SHP77 (cell line): ENCODE measurements at regions not wholly inside any gene's neighbourhood (a gene's known extent, or its start where the extent isn't known, plus 50 kb on each side); places are given as distances from the start of the nearest gene placed in this dataset.

Experiments
- DNase-seq, 2 experiments: peaks; one replicate each; lab custom pipeline; 2025; lab: John Stamatoyannopoulos, UW

DNA sequence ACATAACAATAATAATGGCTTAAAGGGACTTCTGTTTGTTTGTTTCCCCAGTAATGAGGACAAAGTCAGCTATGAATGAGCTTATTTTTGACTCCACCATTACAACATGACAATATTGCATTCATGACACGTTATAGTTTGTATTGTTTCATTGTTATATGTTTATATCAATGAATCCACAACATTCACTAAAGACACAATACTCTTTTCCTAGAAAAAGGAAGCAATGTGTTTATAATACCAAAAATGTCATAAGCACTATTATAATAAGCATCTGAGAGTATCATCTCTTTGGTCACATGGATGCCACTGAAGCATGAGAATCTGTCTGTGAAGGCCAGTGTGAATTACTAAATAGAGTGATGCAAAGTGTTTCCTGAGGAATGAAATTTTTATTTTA, 1026.9 kb upstream of the C9orf72 start:
- no peak for DNase-seq

DNA sequence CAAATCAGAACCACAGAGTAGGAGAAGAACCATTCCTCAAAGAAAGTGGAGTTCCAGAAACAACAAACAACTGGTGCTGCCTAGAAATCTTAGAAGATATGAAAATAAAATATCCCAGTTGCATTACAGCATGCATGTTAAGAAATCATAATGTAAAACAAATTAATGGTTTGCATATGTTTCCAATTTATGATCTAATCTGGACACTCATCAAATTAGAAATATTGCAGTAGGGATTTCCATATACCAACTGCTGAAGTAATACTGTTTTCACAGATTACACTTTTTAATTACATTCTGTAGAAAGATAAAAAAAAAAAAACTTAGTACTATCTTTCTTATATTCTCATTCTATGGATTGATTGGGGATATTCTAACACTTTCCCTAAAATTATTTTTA, 1034.6 kb upstream of the C9orf72 start:
- DNase-seq: no peak

DNA sequence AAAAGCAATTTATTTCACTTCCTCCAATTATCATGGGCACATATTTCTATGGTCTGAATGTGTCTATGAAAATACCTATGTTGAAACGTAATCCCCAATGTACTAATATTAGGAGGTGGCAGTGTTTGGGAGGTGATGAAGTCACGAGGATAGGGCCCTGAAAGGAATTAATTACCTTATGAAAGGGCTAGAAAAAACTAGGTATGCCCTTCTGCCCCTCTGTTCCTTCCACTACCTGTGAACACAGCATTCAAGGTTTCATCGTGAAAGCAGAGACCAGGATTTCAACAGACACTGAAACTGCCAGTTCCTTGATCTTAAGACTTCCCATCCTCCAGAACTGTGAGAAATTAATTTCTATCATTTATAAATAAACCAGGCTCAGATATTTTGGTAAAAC, 1037.1 kb upstream of the C9orf72 start:
- no peak for DNase-seq

DNA sequence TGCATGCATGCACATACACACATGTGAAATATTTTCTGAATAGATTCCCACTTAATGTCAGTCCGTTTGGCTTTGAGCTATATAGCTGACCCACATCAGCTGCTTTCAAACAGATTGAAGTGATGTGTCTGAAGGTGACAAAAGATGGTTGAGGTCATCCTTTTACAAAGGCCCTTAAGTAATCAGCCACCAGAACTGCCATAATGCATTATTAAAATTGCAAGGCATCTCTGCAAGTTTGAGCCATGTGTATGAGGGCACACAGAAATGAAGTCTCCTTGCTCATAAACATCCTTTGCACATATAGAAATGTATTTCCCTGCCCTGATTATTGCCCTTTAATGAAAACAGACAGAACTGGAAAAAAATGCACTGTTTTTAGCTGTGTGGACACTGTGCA, 1043.0 kb upstream of the C9orf72 start:
- no peak for DNase-seq

DNA sequence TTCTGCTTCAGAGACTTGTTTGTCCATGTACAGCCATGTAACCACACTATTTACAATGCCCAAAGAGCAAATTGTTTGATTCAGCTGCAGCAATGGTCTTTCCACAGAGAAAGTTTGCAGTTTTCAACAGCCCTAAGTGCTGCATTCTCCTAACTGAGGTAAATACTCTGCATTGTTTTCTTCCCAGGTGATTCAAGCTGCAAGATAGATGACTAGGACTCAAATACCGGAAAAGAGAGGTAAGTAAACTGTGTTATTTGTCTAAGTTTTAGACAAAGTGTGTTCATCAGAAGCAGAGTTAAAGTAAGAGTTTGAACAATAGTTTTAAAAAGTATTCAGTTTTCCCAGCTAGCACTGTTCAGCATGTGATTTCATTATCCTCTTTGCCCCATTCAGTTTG, 1046.7 kb upstream of the C9orf72 start:
- no peak for DNase-seq

DNA sequence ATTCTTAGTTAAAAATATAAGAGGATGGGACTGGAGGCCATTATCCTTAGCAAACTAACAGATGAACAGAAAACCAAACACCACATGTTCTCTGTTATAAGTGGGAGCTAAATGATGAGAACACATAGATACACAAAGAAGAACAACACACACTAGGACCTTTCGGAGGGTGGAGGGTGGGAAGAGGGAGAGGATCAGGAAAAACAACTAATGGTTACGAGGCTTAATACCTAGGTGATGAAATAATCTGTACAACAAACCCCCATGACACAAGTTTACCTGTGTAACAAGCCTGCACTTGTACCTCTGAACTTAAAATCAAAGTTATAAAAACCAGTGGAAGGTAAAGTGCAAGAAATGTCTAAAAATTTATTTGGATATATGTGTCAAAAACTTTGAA, 1047.4 kb upstream of the C9orf72 start:
- DNase-seq: no peak

DNA sequence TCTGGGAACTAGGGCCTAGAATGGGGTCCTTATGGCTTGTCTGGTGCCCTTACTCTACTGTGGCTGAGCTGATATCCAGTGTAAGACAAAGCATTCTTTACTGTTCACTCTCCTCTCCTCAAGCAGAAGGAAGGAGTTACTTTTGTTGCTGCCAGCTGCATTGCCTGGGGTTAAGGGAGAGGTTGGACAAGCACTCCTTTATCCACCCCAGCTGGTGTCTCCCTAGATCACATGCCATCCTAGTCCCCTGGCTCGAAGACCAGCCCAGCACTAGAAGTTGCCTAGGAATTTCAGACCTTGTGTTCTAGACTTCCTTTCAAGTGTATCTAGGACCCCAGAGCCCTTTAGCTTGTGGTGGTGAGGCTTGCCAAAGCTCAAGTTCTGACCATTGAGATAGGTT, 1051.5 kb upstream of the C9orf72 start:
- DNase-seq: no peak

DNA sequence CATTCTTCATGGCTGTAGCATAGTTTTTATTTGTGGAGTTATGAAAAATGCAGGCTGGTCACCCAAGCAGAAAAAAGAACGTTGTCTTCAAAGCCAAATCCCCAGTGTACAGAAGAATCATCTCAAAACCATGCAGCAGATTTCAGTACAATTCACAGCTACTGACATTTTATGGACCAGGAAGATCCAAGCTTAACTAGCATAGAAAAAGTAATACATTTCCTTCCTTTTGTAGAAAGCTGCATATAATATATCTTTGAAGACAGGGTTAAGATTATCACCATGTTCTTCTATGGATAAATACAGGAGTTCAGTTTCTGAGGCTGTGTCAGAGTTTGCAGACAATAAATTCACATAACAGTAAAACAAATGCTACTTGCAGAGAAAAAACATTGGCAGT, 1054.8 kb upstream of the C9orf72 start:
- DNase-seq: no peak

DNA sequence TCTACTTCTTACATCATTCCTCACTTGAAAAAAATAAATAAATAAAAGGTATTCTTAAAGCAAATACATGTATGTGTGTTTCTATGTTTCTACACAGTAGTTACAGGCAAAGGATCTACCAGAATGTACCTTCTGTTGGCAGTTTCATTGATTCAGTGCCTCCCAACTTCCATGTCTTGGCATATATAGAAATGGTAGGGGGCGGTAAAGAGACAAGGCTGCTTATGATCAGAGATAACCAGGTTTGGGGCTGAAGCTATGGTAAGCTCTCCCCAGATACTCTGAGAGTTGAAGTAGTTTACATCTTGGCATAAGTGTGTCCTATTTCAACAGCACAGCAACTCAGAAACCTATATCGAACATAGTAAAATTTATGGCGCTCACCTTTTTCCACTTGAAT, 1075.4 kb upstream of the C9orf72 start:
- peak in 1 of 2 experiments; percentile 14 for DNase-seq

DNA sequence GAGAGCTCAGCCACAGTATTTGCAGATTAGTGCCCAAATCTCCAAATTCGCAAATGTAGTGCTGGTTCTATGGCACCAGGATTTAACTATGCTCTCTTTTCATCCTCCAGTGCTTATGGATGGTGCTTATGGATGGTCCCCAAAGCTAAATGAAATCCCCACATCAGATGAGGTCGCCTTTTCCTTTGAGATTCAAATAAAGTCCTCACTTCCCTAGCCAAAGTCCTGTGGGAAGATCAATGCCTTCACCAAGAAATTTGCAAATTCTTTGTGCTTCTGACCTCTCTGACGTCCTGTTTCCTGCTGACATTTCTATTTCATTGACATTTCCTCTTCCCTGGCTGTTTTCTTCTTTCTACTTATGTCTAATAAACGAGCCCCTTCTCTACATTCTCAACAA, 1077.0 kb upstream of the C9orf72 start:
- no peak for DNase-seq

DNA sequence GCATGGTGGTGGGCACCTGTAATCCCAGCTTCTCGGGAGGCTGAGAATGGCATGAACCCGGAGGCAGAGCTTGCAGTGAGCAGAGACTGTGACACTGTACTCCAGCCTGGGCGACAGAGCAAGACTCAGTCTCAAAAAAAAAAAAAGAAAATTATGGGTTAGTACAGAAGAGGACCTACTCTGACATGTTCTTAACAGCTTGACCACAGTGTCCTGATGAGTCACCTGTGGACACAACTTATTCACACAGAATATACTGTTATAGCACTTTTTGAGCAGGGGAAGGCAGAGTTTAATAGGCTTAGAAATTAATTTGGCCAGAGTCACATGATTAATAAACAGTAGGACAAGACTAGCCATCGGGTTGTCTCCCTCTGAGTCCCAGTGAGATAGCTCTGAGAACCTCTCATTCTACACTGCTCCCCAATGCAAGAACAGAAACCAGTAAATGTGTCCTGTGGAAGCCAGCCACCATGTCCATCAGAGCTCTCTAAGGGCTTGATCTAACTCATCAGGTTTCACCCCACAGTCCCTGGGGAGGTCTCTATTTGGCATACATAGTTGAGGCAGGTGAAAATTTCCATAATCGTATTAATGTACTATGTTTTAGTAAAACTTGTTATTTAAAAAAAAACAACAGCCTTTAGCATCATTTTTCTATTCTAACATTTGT, 1077.9 kb upstream of the C9orf72 start:
- no peak for DNase-seq

DNA sequence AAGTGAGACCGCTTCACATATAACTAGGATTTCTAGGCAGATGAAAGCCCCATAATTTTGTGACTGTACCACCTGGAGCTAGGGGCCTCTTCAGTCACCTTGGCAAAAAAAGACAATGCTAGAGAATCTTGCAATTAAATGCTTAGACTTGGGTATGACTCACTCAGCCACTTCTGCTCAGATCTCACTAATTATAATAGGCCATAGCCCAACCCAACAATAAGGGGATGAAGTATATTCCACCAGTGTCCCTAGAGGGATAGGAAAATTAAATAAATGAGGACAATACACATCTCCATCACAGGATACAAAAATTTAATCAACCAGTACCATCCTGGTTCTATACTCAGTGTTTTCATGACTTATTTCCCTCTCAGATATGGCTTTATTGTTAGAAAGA, 1079.9 kb upstream of the C9orf72 start:
- DNase-seq: no peak

DNA sequence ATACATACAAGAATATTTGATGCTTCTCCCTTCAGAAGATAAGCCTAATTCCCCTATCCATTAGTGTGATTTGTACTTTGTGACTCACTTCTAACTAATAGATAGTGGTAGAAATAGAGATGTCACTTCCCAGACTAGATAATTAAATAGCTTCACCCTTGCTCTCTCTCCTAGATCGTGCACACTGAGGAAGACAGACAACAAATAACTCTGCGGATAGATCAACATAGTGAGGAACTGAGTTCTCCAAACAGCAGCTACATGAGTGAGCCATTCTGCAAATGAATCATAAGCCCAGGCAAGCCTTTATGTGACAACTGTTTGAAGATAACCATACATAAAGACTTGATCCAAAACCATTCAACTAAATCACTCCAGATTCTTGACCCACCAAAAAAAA, 1083.4 kb upstream of the C9orf72 start:
- no peak for DNase-seq

DNA sequence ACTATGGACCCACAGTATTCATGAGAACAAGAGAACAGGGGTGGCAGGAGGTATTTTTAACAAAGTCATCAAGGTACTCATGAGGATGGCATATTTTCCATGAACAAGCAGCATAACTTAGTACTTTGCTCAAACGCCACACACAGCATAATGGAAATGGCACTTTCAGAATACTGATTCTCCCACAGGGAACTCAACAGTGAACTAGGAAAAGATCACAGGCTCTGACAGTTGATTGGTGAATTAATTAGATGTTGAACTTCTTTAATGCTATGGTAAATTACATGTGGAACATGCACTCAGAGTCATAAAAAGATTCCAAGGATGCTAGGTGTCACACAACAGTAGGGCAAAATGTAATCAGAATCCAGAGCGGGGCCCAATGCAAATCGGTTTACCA, 1088.6 kb upstream of the C9orf72 start:
- DNase-seq: no peak

DNA sequence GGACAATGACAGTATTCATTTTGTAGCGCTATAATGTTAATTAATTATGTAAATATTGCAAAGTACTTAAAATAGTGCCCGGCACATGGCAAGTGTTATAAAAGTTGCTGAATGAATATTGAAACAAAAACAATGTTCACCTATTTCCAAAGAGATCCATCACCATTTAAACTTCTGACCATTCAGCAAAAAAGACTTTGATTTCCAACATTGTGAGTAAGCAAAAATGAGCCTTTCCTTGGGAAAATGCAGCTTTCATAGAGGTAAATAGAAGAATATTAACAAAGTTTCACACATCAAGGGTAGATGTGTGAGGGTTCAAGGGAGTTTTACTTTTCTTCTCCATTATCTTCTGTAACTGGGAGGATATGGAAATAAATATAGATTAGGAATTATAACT, 1089.4 kb upstream of the C9orf72 start:
- no peak for DNase-seq

DNA sequence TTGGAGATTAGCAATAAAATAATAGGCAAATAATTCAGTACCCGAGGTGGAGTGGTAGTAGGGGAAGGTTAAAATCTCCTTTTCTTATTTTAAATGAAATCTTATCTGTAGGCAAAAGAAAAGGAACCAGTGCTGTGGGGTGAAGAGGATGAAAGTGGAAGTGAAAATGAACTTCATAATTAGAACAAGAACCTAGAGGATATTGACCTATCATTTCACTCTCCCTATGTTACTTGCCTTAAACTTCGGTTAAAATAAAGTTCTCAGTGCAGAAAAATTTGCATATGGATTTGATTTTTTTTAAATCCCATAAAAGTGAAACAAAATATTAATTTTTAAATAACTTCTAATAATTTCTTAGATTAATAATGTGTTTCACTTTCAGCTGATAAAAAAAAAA, 1094.9 kb upstream of the C9orf72 start:
- no peak for DNase-seq

DNA sequence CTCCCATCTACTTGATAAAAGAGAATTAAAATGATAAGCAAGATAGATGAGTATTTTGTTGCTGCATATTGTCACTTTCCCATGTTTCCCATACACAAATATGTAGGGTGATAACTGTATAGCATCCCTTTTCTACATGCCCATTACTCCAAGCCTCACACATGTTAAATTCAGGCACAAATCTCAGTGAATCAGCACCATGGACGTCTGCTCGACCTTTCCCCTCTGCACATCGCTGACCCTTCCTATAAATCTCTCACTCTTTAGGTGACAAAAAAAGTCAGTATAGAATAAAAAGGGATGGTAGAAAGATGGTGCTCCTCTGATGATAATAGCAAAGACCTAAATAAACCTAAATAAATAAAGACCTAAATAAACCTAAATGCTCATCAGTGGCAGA, 1097.7 kb upstream of the C9orf72 start:
- no peak for DNase-seq

DNA sequence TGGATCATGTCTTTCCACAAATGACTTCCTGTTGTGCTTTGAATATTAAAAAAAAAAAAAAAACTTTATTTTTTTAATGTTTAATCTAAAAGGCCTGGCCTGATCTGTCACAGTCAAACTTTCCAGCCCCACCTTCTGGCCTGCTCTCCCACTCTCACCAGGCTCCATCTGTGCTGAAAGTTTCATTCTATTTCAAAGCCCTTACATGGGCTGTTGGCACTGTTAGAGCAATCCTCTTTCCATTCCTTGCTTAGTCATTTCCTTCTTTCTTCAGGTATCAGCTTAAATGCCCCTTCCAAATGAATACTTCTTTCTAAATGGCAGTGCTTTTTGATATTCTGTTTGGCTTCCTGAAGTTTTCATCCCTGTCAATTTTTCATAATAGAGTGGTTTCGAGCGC, 1104.8 kb upstream of the C9orf72 start:
- DNase-seq: no peak

DNA sequence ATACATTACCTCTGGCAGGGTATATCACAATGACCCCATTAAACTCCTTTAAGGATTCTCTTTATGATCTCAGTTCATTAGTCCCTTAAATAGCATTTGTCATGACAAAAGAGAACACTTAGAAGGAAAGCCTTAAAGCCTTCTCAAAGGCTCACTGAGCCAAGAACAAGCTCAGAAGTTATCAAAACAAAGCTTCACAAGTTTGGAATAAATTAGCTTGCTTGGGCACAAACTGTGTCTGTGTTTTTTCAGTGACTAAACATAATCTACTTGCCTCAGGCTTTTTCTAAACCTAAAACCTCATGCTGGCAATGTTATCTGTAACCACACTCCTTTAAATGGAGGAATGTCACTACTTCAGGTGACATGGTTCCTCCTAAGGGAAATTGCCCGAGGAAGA, 1114.9 kb upstream of the C9orf72 start:
- DNase-seq: no peak

DNA sequence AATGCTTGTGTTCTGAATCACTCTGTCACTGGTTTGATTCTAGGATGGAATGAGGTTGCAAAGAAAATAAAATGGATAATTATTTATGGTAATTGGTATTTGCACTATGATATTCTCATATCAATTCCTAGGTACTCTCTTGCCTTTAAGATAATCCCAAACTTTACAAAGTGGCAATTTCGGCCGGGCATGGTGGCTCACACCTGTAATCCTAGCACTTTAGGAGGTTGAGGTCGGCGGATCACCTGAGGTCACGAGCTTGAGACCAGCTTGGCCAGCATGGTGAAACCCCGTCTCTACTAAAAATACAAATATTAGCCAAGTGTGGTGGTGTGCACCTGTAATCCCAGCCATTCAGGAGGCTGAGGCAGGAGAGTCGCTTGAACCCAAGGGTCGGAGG, 1118.7 kb upstream of the C9orf72 start:
- no peak for DNase-seq

DNA sequence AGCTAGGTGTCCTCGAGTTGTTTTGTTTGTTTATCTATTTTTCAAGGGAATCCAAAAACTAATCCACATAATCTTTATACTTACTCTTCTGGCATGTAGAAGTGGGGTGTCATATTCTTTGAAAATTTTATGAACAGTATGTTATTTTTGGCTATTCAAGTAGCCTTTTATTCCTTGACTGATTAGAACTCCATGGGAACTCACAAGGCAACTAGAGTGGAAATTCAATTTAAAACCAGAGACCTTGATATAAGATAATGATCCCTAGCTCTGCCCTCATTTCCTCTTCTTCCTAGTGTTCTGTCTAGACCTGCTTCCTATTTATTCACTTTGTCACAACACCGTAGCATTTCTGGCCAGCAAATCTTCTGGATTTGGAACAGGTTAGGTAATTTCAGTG, 1123.7 kb upstream of the C9orf72 start:
- no peak for DNase-seq

DNA sequence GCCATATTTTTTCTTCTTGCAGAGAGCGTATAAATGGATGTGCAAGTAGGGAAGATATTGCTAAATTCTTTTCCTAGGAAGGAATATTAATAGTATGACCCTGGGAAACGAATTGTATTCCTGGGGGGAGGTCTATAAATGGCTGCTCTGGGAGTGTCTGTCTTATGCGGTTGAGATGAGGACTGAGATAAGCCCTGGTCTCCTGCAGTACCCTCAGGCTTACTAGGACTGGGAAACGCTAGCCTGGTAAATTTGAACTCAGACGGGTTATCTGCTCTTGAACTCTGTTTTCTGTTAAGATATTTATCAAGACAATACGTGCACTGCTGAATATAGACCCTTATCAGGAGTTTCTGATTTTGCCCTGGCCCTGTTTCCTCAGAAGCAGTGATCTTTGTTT, 1126.4 kb upstream of the C9orf72 start:
- no peak for DNase-seq

DNA sequence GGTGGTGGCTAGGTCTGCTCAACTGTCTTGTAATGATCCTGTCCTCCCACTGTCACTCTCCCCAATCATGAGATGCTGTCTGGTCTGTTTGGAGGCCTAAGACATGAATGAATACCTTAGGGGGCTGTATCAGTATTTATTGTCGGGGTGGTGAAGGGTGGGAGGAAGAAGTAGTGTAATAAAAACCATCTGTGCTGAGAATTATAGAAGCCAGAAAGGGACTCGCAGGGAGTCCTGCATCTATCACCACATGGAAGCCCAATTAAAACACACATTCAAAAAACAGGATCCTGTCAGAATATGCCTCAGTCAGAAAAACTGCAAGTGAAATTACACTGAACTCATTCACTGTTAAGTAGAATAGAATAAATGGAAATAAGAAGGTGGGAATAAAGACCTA, 1134.3 kb upstream of the C9orf72 start:
- no peak for DNase-seq

DNA sequence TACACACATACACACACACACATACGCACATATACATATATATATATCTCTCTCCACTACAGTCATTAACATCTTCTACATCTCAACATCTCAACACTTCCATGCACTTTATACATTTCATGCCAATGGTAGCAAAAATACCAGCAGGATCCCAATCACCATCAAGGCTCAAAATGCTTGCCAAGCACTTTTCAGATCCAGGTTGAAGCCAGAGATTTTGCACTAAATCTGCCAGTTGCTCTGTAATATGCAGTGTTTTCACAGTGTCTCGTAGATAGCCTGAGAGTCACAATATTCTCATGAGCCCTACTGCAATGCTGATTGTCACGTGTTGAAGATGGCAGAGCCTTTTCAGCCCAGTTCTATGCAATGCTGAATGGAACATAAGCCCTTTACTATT, 1140.9 kb upstream of the C9orf72 start:
- DNase-seq: no peak

DNA sequence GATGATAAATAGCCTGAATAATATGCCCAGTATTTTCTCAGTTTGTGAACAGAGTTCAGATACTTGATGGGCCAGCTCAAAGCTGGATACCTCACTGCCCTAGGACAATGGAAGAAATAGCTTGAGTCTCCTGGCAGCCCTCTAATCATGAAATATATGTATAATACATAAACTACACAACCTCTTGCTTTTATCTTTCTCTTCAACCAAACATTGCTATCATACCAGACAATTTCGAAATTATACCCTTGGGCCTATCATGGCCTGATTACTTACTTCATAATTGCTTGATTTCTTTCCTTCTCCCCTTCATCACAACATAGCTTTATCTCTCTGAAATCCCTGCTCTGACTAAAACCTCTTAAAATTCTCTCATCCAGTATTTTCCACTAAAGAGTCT, 1144.9 kb upstream of the C9orf72 start:
- no peak for DNase-seq
